AG08396 (cell line): ENCODE measurements at regions not wholly inside any gene's neighbourhood (a gene's known extent, or its start where the extent isn't known, plus 50 kb on each side); places are given as distances from the start of the nearest gene placed in this dataset.

Source experiments
- DNase-seq: peaks from one replicate; pipeline ENCODE4 v3.0.0; 2012; ENCODE audit warnings: low spot score, mixed read lengths

GRCh38 chr10:88060762-88061161 is 197.3 kb downstream of the PTEN start:
- DNase-seq: no peak

GRCh38 chr10:88062385-88062784 is 199.0 kb downstream of the PTEN start:
- DNase-seq: peak; percentile 20

GRCh38 chr10:88062798-88063472 is 199.5 kb downstream of the PTEN start:
- peak; percentile 63 for DNase-seq

GRCh38 chr10:88063861-88064557 is 200.6 kb downstream of the PTEN start:
- no peak for DNase-seq

- DNase-seq: no peak
Observed at GRCh38 chr10:88064608-88065382, 201.4 kb downstream of the PTEN start.

GRCh38 chr10:88065383-88066049 is 202.1 kb downstream of the PTEN start:
- DNase-seq: no peak

GRCh38 chr10:88066319-88066718 is 202.9 kb downstream of the PTEN start:
- no peak for DNase-seq

GRCh38 chr10:88066876-88067275 is 203.5 kb downstream of the PTEN start:
- DNase-seq: no peak

- DNase-seq: no peak
Observed at GRCh38 chr10:88067737-88068136, 204.3 kb downstream of the PTEN start.

- no peak for DNase-seq
Observed at GRCh38 chr10:88069338-88069737, 205.9 kb downstream of the PTEN start.

GRCh38 chr10:88070080-88070880 is 206.9 kb downstream of the PTEN start:
- no peak for DNase-seq

- no peak for DNase-seq
Observed at GRCh38 chr10:88071879-88072278, 208.5 kb downstream of the PTEN start.

GRCh38 chr10:88073682-88074081 is 210.3 kb downstream of the PTEN start:
- no peak for DNase-seq

- DNase-seq: no peak
Observed at GRCh38 chr10:88074971-88075370, 211.5 kb downstream of the PTEN start.

GRCh38 chr10:88076027-88076880 is 212.8 kb downstream of the PTEN start:
- DNase-seq: no peak

- DNase-seq: no peak
Observed at GRCh38 chr10:88077977-88078376, 214.6 kb downstream of the PTEN start.

- peak; percentile 43 for DNase-seq
Observed at GRCh38 chr10:88080213-88080612, 216.8 kb downstream of the PTEN start.

GRCh38 chr10:88081457-88082054 is 218.1 kb downstream of the PTEN start:
- DNase-seq: no peak

- DNase-seq: no peak
Observed at GRCh38 chr10:88082391-88082790, 219.0 kb downstream of the PTEN start.
